Muscle of arm (tissue), 1 donor: ENCODE measurements at regions not wholly inside any gene's neighbourhood (a gene's known extent, or its start where the extent isn't known, plus 50 kb on each side); places are given as distances from the start of the nearest gene placed in this dataset.
A peak's percentile ranks its signal among the peaks of the same experiment; 100 is the strongest.

Experiments
- DNase-seq: peaks from one replicate; pipeline ENCODE4 v3.0.0-alpha.2; 2013

GRCh38 chr10:124303662-124304418, 114.9 kb downstream of the OAT start:
- DNase-seq = no peak

GRCh38 chr10:124302951-124303505, 115.7 kb downstream of the OAT start:
- DNase-seq = no peak

GRCh38 chr10:124301736-124302135, 117.0 kb downstream of the OAT start:
- no peak for DNase-seq

GRCh38 chr10:124300735-124301134, 118.0 kb downstream of the OAT start:
- no peak for DNase-seq

GRCh38 chr10:124300224-124300623, 118.5 kb downstream of the OAT start:
- no peak for DNase-seq

- peak; percentile 43 for DNase-seq
Observed at GRCh38 chr10:124299696-124300095, 119.0 kb downstream of the OAT start.

- DNase-seq = no peak
Observed at GRCh38 chr10:124298891-124299290, 119.8 kb downstream of the OAT start.

- no peak for DNase-seq
Observed at GRCh38 chr10:124296813-124297788, 121.6 kb downstream of the OAT start.

- peak; percentile 58 for DNase-seq
Observed at GRCh38 chr10:124296121-124296812, 122.5 kb downstream of the OAT start.

GRCh38 chr10:124294811-124295770, 123.6 kb downstream of the OAT start:
- DNase-seq = no peak

GRCh38 chr10:124293616-124294449, 124.9 kb downstream of the OAT start:
- no peak for DNase-seq

- DNase-seq = no peak
Observed at GRCh38 chr10:124292911-124293615, 125.7 kb downstream of the OAT start.

GRCh38 chr10:124291001-124291701, 127.6 kb downstream of the OAT start:
- DNase-seq = no peak

- no peak for DNase-seq
Observed at GRCh38 chr10:124289851-124290795, 128.6 kb downstream of the OAT start.

- DNase-seq = no peak
Observed at GRCh38 chr10:124288928-124289850, 129.5 kb downstream of the OAT start.

- DNase-seq = no peak
Observed at GRCh38 chr10:124288486-124288885, 130.2 kb downstream of the OAT start.
